HG02870 (cell line): ENCODE measurements at regions not wholly inside any gene's neighbourhood (a gene's known extent, or its start where the extent isn't known, plus 50 kb on each side); places are given as distances from the start of the nearest gene placed in this dataset.

Experiments
- ATAC-seq: cut with Tn5 transposase; IDR thresholded peaks from one replicate; pipeline ENCODE4 v1.9.1; 2021; ENCODE audit warnings: mild to moderate bottlenecking, moderate library complexity; ENCODE audit not compliant: unreplicated experiment

DNA sequence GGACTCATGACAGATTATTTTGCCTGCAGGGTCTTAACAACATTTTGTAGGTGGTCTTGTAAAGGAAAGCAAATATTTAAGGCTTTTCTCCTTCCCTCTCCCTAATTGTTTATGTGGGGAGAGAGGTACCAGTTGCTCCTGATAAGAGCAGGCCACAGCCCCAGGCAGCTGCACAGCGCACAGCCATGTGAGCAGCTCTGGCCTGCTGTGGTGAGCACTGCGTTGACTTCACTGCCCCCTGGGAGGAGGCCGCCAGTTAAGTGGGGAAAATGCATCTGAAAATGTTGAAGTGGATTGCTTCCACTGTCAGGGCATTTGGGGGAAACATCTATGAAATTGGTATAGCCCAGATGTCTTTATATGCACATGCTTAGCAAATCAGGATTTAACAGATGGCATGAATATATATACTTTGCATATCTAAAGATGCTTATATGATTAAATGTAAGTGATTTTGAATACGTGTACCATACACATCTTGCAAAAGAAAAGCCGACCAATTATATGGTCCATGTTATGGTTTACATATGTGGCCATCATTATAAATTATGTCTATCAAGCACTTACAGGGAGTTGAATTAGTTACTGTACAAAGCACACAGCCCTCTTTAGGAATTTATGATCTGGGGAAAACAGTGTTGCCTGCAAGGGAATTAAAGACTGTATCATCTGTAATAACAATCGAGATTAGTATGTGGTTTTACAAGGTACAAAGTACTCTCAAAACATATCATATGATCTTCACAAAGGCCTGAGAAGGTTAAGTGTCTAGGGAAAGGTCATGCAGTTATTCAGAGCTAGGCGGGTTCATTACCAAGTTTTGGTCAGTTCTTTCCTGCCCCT, 132.1 kb downstream of the RHOU start:
- ATAC-seq, result no peak

DNA sequence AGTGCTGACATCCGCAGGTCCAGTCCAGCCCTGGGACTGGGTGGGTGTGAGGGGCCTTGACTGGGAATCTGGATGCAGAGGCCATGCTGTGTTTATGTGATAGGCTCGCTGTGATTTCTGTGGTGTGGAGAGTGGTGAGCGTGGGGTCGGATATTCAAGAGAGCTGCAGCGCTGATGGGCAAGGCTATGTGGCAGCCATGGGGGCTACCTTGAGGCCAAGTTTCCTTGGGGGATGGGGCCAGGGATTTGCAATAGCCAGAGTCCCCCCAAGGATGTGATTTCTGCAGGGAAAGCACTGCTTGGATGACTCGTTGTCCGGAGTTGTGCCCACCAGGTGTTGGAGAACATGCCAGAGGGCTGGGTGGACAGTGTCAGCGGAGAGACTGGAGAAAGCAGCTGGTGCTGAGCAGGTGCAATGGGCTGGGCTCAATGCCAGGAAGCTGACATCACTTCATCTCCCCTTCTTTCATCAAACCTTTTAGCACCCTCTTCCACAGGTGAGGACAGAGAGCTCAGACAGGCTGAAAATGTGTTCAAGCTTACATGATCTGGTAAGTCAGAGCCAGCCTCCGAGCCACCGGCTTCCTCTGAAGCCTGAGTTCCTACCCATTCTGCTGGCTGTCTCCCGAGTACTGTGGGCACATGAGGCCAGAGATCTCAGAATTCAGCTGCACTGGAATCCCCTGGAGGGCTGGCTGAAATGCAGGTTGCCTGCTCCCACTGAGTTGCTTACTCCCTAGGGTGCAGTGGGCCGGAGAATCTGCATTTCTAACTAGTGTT, 132.9 kb downstream of the RHOU start:
- no peak for ATAC-seq

DNA sequence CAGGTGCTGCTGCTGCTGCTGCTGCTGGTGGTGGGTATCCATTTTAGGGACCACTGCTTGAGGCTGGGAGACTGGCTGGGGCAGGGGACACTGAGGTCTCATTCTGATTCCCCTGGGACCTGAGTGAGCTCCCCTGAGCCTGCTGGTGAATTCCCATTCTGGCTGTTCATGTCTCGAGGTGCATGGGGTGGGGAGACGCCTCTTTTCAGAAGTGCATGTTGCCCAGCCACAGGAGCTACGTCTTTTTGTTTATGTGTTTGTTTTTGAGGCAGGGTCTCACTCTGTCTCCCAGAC, 133.4 kb downstream of the RHOU start:
- no peak for ATAC-seq

DNA sequence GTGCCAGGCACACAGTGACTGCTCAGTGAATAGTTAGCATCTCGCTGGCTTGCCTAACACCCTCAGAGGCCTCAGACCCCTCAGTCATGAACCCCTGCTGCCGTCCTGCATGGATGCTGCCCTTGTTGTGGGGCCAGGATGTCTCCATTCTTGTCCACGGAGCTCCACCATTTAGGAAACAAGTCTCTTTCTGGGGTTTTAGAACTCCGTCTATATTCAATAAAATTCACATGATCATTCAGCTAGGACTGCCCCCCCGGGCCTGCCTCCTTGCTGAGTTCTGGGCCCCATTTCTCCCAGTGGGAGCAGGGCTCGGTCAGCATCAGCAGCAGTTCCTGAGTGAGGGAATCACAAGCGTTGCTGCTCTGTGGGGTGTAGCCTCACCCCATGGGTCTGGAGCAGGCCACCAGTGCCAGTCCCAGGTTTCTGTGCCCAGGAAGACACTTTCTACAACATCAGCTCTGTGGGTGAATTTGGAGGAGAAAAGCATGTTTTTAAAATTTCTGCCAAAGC, 134.1 kb downstream of the RHOU start:
- ATAC-seq, result no peak

DNA sequence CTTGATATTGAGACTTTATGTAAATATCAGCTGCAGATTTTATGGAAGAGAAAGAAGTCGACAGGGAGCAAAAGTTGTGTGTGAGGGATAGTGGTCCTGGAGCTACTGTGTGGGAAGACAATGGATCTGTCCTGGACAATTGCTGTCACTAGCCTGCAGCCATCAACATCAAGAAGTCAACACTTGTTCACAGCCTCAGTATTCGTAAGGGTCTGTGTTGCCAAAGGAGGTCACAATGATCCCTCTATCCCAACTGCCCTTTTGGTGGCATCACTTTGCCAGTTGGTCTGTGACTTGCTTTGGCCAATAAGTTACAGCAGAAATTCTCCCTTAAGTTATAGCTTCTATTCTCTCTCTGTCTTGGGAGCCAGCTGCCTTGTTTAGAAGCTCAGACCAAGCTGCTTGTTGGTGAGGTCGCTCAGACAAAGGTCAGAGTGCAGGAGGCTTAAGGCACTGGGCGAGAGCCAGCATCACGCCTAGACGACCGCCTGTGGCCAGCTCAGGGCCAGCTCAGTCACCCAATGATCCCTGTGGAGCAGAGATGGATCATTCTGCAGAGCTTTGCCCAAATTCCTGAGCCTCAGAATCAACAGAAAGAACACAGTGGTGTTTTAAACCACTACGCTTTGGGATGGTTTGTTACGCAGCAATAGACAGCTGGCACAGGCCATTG, 134.9 kb downstream of the RHOU start:
- ATAC-seq, result no peak

DNA sequence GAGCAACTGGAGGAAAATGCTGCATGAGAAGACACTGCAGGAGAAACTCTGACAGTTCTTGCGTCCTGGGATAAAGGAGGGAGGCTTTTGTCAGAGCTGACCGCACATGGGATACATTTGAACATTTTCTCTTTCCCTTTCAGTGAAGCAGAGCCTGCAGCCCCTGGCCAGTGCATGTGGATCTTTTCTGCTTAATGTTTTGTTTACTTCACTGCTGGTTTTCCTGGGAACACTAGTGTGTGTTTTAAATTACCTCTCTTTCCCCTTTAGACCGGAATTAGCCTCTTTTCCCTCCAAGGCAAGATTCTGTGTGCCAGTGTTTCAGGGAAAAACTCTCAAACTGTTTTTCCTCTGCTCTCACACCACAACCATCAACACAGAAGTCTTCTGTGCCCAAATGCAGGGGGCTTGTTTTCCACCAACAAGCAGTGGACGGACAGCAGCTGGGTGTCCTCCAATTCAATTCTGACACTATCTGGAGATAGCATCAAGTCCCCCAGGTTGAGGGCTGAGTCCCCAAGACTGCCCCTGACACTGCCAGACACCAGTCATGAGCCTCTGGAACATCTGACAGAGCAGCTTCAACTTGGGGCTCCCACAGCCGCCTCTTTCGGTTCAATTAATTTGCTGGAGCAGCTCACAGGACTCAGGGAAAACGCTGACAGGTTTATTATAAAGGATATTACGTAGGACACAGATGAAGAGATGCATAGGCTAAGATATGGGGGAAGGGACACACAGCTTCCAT, 136.2 kb downstream of the RHOU start:
- ATAC-seq, result no peak

DNA sequence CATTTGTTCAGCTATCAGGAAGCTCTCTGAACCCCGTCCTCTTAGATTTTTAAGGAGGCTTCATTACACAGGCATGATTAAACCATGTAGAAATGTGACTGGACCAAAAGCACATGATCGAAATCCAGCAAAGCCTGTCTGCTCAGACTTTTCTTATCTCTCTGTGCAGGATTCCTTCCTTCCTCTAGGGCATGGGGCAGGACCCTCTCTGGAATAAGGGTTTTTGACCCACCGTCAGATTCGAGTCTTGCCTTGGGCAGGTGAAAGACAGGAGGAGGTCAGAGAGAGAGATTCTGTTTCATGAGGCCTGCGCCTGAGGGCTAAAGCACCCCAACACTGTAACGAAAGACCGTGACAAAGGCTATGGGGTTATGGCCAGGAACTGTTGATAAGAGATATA, 136.8 kb downstream of the RHOU start:
- no peak for ATAC-seq

DNA sequence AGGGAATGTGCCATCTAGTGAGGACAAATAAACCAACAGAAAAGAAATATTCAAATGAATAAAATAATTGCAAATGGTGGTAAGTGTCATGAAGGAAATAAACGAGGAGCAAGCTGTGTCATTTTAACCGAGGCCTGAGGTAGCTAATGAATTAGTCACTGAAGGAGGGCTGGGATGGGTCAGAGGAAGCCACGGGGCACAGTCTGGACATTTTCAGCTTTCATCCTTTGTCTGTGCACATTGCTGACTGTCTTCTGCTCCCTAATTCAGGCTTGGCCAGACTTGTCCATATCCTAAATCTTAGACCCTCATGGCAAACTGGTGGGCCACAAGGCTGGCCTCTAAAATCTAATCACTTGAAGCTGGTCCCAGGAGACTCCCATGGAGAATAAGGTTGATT, 138.4 kb downstream of the RHOU start:
- no peak for ATAC-seq

DNA sequence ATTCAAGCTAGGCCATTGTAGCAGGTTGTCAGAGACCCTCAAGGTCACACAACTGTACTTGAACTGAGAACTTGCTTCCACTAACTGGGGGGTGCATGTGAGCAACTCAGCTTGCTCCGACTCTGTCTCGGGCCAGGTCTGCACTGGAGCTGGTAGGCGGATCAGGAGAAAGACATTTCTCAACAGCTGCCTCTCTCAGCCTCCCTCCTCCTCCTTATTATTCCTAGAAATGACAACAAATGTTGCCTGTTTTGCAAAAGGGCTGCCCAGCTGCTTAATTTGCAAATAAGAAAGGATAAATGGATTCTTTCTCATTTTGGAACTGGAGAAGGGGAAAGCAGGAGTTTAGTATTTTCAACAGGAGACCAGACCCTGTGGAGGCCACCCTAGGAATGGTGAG, 140.5 kb downstream of the RHOU start:
- ATAC-seq, result no peak

DNA sequence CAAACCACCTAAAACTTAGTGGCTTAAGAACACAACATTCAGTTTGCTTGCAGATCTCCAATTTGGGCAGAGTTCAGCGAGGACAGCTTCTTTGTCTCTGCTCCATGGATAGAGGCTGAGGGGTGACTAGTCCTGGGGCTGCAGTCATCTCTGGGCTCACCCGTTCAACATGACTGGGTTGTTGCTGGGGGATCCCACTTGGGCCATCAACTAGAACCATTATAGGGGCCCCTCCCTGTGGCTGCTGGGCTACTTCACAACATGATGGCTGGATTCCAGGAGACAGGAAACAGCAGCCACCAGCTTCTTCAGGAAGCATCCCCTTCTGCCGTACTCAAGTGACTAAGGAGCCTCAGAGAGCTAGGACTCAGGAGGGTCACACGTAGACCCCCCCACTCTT, 140.9 kb downstream of the RHOU start:
- ATAC-seq, result no peak

DNA sequence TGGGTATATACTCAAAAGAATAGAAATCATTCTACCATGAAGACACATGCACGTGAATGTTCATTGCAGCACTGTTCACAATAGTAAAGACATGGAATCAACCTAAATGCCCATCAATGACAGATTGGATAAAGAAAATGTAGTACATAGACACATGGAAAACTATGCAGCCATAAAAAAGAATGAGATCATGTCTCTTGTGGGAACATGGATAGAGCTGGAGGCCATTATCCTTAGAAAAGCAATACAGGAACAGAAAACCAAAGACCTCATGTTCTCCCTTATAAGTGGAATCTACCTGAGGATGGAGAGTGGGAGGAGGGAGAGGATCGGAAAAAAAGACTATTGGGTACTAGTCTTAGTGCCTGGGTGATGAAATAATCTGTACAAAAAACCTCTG, 143.9 kb downstream of the RHOU start:
- ATAC-seq, result no peak

DNA sequence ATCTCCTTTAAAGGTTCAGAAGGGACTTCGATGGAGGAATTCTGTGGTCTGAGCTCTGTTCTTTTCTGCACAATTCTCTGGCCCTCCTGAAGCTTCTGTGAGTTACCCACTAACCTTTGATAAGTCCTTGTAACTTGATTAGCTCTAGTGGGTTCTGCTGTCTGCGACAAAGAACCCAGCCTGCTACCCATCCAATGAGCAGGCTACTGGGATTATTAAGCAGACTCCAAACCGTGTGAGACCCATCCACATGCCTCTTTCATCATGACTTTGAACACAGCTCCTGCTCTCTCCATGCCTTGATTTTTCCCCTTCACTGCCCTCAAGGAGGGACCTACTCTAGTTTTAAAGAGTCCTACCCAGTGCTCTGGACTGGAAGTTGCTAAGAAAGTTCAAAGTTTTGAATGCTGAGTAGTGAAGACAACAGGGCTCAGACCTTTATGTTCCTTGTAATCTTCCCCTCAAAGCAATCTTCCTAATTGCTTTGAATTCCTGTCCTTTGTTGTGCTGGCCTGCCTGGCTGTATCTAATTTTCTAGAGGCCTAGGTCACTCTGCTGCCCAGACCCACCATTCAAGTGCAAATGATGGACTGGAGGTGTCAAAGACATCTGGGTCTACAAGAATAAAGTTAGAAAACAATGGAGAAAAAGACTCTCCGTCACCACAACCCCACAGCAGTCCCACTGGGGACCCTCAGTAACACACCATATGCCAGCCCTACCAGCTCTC, 146.9 kb downstream of the RHOU start:
- no peak for ATAC-seq

DNA sequence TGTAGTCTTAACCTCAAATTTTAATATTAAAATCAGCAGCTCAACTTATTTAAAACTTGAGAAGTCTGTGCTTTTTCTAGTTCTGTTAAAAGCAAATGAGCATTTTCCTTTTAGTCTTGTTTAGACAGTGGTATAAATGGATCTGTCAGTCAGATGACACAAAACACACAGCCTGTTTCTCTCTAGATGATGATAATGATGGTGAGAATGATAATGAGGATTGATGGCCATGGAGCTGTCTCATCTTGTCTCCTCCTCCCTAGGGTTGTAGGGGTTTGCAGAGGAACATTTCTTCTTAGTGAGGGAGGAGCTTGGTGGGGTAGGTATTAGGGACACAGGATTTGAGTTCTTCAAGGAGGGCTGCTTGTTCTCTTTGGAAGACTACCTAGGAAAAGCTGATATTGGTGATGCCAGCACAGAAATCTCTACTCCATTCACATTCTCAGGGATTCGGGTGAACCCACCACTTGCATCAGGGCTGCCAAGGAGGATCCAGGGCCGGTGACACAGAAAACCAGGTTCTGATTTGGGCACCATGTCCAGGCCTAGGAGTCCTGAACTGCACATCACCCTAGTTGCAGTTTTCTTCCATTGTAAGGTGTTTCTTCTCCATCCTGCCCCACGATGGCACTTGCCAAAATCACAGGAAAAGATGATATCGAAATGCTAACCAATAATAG, 147.6 kb downstream of the RHOU start:
- no peak for ATAC-seq

DNA sequence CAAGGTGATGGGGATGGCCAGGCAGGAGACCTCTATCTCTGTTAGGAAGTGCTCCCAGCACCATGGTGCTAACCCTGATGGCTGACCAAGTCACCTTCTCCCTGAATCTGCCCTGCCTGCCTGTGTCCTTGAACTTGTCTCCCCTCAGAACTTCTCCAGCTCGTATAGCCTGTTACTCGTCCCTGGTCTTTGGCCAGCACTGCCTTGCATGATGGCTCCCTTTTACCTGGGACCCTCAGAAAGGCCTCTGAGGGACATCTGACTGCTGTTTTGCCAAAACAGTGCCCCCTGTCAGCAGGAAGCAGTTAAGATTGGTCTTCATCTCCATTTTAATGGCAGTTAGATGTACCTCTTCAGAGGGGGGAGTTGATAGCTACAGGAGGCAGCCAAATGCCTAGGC, 148.3 kb downstream of the RHOU start:
- no peak for ATAC-seq

DNA sequence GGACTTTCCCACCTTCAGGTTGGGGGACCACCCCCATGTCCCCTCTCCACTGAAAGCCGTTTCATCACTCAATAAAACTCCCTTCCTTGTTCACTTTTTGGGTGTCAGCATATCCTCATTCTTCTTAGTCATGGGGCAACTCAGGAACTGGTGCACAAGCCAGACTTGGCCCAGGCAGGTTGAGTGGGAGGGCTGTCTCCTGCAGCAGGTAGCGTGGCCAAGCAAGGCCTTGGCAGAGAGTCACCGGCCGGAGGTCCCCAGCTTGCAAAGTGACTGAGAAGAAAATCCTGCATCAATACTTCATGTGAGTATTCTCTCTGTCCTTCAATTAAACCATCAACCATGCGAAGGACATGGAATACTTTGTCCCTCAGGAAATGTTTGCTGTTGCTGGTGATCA, 148.9 kb downstream of the RHOU start:
- ATAC-seq, result no peak

DNA sequence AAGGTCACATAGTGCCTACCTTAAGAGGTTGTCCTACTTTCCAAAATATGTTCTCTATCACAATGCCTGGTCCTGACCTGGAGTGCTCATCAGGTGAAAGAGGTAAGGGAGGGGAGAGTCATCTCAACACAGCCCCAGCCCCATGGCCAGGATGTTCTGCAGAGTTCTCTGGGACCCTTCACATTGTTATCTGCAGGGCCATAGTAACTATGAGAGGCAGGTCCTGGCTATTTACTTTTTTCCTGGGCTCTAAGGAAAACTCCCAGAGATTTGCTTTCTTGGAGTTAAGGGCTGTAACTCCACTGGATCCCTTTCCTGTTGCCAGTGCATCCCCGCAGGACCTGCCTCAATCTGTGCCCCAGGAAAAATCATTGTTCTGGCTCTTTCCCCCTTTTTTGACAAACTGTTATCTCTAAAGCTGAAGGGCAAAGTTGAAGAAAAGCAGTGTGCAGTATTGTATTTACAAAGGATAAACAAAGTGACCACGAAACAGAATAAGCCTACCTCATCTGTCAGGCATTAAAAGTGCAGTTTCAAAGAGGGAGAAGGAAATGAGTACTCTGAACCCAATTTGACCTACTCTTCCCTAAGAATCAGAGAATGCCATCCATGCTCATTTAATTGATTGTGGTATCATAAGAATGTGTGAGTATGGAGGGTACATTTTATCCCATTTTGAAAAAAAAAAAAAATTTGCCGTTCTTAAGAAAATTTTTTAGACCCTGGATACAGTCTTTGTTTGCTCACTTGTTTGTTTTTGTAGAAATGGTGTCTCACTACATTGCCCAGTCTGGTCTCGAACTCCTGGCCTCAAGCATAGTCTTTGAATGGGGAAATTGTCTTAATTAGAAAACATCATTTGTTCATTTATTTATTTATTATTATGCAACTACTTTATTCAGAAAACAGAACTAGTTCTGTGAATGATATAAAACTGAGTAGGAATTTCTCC, 149.6 kb downstream of the RHOU start:
- no peak for ATAC-seq

DNA sequence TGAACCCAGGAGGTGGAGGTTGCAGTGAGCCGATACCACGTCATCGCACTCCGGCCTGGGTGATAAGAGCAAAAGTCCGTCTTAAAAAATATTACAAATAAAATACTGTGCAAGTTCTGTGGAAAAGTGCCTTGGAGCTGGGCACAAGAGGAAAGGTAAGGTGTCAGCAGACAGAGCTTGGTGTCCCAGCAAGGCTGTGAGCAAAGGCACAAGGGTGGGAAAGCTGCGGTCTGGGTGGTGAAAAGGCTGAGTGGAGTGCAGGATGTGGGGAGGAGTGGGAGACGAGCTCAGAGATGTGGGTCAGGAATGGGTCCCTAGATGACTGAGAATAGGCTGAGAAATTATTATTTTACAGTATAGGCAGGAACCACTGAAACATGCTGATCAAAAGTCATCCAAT, 150.6 kb downstream of the RHOU start:
- no peak for ATAC-seq

DNA sequence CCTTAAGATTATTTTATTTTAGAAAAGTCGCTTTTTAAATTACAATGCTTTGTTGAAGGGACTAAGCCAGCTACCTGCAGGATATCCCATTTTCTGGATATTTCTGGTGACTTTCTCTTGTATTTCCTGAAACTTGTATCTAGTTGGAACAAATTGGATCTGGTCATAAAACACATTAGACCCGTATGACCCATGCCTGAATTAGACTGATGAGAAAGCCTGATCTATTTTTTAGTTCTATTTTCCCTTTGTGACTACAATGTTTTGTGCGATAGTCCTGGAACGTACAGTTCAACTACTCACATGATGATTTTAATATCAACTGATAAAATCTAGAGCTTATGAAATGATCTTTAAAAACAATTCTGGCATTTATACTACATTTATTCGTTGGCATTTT, 151.8 kb downstream of the RHOU start:
- no peak for ATAC-seq

DNA sequence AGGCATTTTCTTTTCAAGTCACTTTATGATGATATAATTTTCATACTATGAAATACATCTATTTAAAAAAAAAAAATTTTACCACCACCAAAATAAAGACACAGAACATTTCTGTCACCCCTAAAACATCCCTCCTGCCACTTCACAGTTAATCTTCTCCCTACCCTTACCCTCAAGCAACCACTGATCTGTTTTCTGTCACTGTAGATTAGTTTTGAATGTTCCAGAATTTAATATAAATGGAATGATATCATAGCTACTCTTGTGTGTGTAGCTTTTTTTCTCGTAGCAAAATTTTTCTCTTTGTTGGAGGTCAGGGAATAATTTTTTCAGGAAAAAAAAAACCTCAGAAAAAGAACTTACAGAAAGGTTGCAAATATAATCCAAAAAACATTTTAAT, 152.7 kb downstream of the RHOU start:
- no peak for ATAC-seq
